ENCODE measurements at regions not wholly inside any gene's neighbourhood (a gene's known extent, or its start where the extent isn't known, plus 50 kb on each side); places are given as distances from the start of the nearest gene placed in this dataset.

GRCh38 chr14:24712909-24713308, 78.9 kb upstream of the GZMB start:
- no peaks in the 10 kb centered on the region for H4K20me1 ChIP-seq (ENCODE audit: insufficient read depth, low read length)
- no peaks in the 10 kb centered on the region for H3K4me1 ChIP-seq (ENCODE audit: control insufficient read depth, insufficient read depth, low read length)
- DNase-seq: no peak
- no peak overlapping the region for H2BK5ac ChIP-seq (ENCODE audit: low read depth, low read length, poor library complexity, severe bottlenecking)
- H2AK9ac ChIP-seq (replicated peaks; ENCODE audit: low read depth, low read length, poor library complexity): no peak overlapping the region
- no peak overlapping the region for H3K14ac ChIP-seq (replicated peaks; ENCODE audit: low read depth, low read length)
- no peak overlapping the region for H2AFZ ChIP-seq (replicated peaks; ENCODE audit: low read length, poor library complexity)
- H4K91ac ChIP-seq (ENCODE audit: insufficient read depth, low read depth, low read length): no peak overlapping the region
- no peak overlapping the region for H3K27ac ChIP-seq (ENCODE audit: insufficient read depth, low read length)
- no peak overlapping the region for H2BK20ac ChIP-seq (ENCODE audit: low read depth, low read length)
- intact Hi-C loops (cut with micrococcal nuclease): no loop called here
- H3K9me3 ChIP-seq (ENCODE audit: control insufficient read depth, insufficient read depth, low read length): no peaks in the 10 kb centered on the region
- no peaks in the 10 kb centered on the region for H3K79me1 ChIP-seq (ENCODE audit: low read depth in 1 of 2, low read length in 2 of 2)
- in situ Hi-C loops (cut with MboI; ENCODE audit: low sequenced_read_pairs): no loop called here
- H4K8ac ChIP-seq (ENCODE audit: low read depth in 2 of 2, low read length in 2 of 2): no peak overlapping the region
- H3K4me2 ChIP-seq (ENCODE audit: low read depth, low read length): no peak overlapping the region
- no peak overlapping the region for H3K18ac ChIP-seq (ENCODE audit: low read depth, low read length)
- H3K9ac ChIP-seq (ENCODE audit: low read depth, low read length): no peak overlapping the region
- ATAC-seq (ENCODE audit: low read depth): no peak
- no peak overlapping the region for H4K5ac ChIP-seq (ENCODE audit: low read depth, low read length)
- no peak overlapping the region for H2BK15ac ChIP-seq (ENCODE audit: low read depth, low read length)
- ChIA-PET POLR2A (ENCODE audit: unreplicated experiment) (no interaction called here), CTCF (no interaction called here)
- H3K4ac ChIP-seq (ENCODE audit: low read depth, low read length): no peak overlapping the region
- no TSS peak for BruUV-seq (replicated peaks)
- H2AK5ac ChIP-seq (ENCODE audit: low read depth, low read length): no peak overlapping the region
- TF ChIP-seq FOS (IDR thresholded peaks at IDR 0.05; ENCODE audit: low read depth, low read length) (no peak), CHD1 (IDR thresholded peaks at IDR 0.05; ENCODE audit: low read depth, low read length) (no peak), BHLHE40 (IDR thresholded peaks at IDR 0.05; ENCODE audit: low read depth, low read length) (no peak), MXI1 (IDR thresholded peaks at IDR 0.05; ENCODE audit: borderline replicate concordance, low read depth, low read length) (no peak), RCOR1 (IDR thresholded peaks at IDR 0.05; ENCODE audit: insufficient replicate concordance, low read length) (no peak)
- TF ChIP-seq, protein P1, sequence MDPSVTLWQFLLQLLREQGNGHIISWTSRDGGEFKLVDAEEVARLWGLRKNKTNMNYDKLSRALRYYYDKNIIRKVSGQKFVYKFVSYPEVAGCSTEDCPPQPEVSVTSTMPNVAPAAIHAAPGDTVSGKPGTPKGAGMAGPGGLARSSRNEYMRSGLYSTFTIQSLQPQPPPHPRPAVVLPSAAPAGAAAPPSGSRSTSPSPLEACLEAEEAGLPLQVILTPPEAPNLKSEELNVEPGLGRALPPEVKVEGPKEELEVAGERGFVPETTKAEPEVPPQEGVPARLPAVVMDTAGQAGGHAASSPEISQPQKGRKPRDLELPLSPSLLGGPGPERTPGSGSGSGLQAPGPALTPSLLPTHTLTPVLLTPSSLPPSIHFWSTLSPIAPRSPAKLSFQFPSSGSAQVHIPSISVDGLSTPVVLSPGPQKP (IDR thresholded peaks at IDR 0.05; ENCODE audit: borderline replicate concordance, low read depth, low read length): no peak
- TF ChIP-seq, protein P2, sequence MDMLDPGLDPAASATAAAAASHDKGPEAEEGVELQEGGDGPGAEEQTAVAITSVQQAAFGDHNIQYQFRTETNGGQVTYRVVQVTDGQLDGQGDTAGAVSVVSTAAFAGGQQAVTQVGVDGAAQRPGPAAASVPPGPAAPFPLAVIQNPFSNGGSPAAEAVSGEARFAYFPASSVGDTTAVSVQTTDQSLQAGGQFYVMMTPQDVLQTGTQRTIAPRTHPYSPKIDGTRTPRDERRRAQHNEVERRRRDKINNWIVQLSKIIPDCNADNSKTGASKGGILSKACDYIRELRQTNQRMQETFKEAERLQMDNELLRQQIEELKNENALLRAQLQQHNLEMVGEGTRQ (IDR thresholded peaks at IDR 0.05; ENCODE audit: low read depth, low read length): no peak
- dilution Hi-C loops (cut with HindIII; ENCODE audit: low sequenced_read_pairs, unreplicated experiment): no loop called here
- H3K4me3 ChIP-seq (ENCODE audit: insufficient read depth, low read depth, low read length): no peak overlapping the region
- no peak overlapping the region for H3K56ac ChIP-seq (ENCODE audit: extremely low read depth, insufficient read depth, low read length)
- H2BK120ac ChIP-seq (ENCODE audit: low read depth, low read length): no peak overlapping the region
- H3K9me1 ChIP-seq (ENCODE audit: insufficient read depth, low read length): no peaks in the 10 kb centered on the region
- WGBS, 2 experiments (ENCODE audit: extremely low coverage in 2 of 2, insufficient read length in 1 of 2): 71% methylated on average over 3 of the region's 6 CpGs; no CpG with 5 or more reads in 1 of the 2 experiments
- no peaks in the 10 kb centered on the region for H3K27me3 ChIP-seq (ENCODE audit: control insufficient read depth, insufficient read depth, low read length)
- H3K23ac ChIP-seq (ENCODE audit: low read depth, low read length): no peak overlapping the region
- H3K36me3 ChIP-seq (ENCODE audit: control insufficient read depth, insufficient read depth, low read length): no peaks in the 10 kb centered on the region

Data from IMR-90 (cell line).